GM23338 (cell line): ENCODE measurements at regions not wholly inside any gene's neighbourhood (a gene's known extent, or its start where the extent isn't known, plus 50 kb on each side); places are given as distances from the start of the nearest gene placed in this dataset.

ENCODE experiments used
- ATAC-seq: fragments of 200-7000 bp; cut with Tn5 transposase; 3 replicates; pipeline ENCODE4 v1.9.1; 2020
- DNase-seq: peaks from one replicate; pipeline ENCODE4 v3.0.0-alpha.2; 2015; ENCODE audit warnings: low spot score
- H2AFZ ChIP-seq: fragments of 200-600 bp; sonication (generic); 2 replicates; pipeline ENCODE4 v1.8.0; 2016; ENCODE audit warnings: antibody characterized with exemption, mild to moderate bottlenecking, moderate library complexity
- H3F3A ChIP-seq: fragments of 200-600 bp; sonication (generic); replicated peaks from 2 replicates; pipeline ENCODE4 v1.8.0; 2017; ENCODE audit warnings: antibody characterized with exemption, mixed run types, low read depth
- H3K27ac ChIP-seq: fragments of 200-600 bp; sonication (generic); 2 replicates; pipeline ENCODE4 v1.6.1; 2016; ENCODE audit warnings: low read depth
- H3K27me3 ChIP-seq: fragments of 200-600 bp; sonication (generic); 2 replicates; pipeline ENCODE4 v1.8.0; 2016; ENCODE audit warnings: mild to moderate bottlenecking, mixed run types, moderate library complexity; ENCODE audit not compliant: insufficient read depth
- H3K36me3 ChIP-seq: fragments of 200-600 bp; sonication (generic); 2 replicates; pipeline ENCODE4 v1.8.0; 2016; ENCODE audit warnings: mild to moderate bottlenecking; ENCODE audit not compliant: insufficient read depth
- H3K4me1 ChIP-seq: fragments of 200-600 bp; sonication (generic); 2 replicates; pipeline ENCODE4 v1.8.0; 2016; ENCODE audit warnings: mild to moderate bottlenecking, moderate library complexity; ENCODE audit not compliant: insufficient read depth
- H3K4me2 ChIP-seq: fragments of 200-600 bp; sonication (generic); 2 replicates; pipeline ENCODE4 v1.7.1; 2017; ENCODE audit warnings: mixed run types
- H3K4me3 ChIP-seq: fragments of 200-600 bp; sonication (generic); 2 replicates; pipeline ENCODE4 v1.6.1; 2016; ENCODE audit warnings: mixed run types
- H3K79me2 ChIP-seq: fragments of 200-600 bp; sonication (generic); replicated peaks from 2 replicates; pipeline ENCODE4 v1.8.0; 2017; ENCODE audit warnings: mild to moderate bottlenecking; ENCODE audit not compliant: insufficient read depth
- H3K9me2 ChIP-seq: fragments of 200-600 bp; sonication (generic); 2 replicates; pipeline ENCODE4 v1.8.0; 2017; ENCODE audit not compliant: insufficient read depth
- H4K20me1 ChIP-seq: fragments of 200-600 bp; sonication (generic); replicated peaks from 2 replicates; pipeline ENCODE4 v1.8.0; 2017; ENCODE audit warnings: mild to moderate bottlenecking; ENCODE audit not compliant: insufficient read depth
- H3K27ac Mint-ChIP-seq: 2 replicates; pipeline ENCODE4 v1.8.0; 2020; ENCODE audit warnings: inconsistent platforms, mild to moderate bottlenecking, moderate library complexity, mixed read lengths
- H3K27me3 Mint-ChIP-seq: 3 replicates; pipeline ENCODE4 v1.8.0; 2022; ENCODE audit warnings: low read depth, mild to moderate bottlenecking, moderate library complexity, mixed read lengths, inconsistent platforms; ENCODE audit not compliant: insufficient read depth, poor library complexity
- H3K36me3 Mint-ChIP-seq: 3 replicates; pipeline ENCODE4 v1.8.0; 2021; ENCODE audit warnings: low read depth, mild to moderate bottlenecking, inconsistent platforms, moderate library complexity, mixed read lengths
- H3K4me1 Mint-ChIP-seq: 3 replicates; pipeline ENCODE4 v1.8.0; 2020; ENCODE audit warnings: mild to moderate bottlenecking, inconsistent platforms, mixed read lengths
- H3K4me3 Mint-ChIP-seq: 3 replicates; pipeline ENCODE4 v1.8.0; 2021; ENCODE audit warnings: moderate library complexity, mild to moderate bottlenecking, inconsistent platforms, mixed read lengths
- H3K9me3 Mint-ChIP-seq: 3 replicates; pipeline ENCODE4 v1.8.0; 2020; ENCODE audit warnings: moderate library complexity, mild to moderate bottlenecking, inconsistent platforms, mixed read lengths
- CREB1 ChIP-seq: fragments of 250-450 bp; sonication (Bioruptor Pico); IDR thresholded peaks from 2 replicates; pipeline ENCODE4 v1.5.0; 2020; ENCODE audit warnings: low read depth, mild to moderate bottlenecking, moderate library complexity
- EZH2 ChIP-seq: fragments of 200-600 bp; sonication (generic); IDR thresholded peaks from one replicate; pipeline ENCODE4 v1.8.0; 2017; ENCODE audit warnings: antibody characterized with exemption, mild to moderate bottlenecking, low read depth; ENCODE audit not compliant: unreplicated experiment
- EZH2phosphoT487 ChIP-seq: fragments of 200-600 bp; sonication (generic); IDR thresholded peaks from one replicate; pipeline ENCODE4 v1.8.1; 2018; ENCODE audit warnings: antibody characterized with exemption; ENCODE audit not compliant: unreplicated experiment
- JUNB ChIP-seq: IDR thresholded peaks from one replicate; pipeline ENCODE4 v1.6.1; 2016; ENCODE audit warnings: antibody characterized with exemption; ENCODE audit not compliant: unreplicated experiment
- NANOG ChIP-seq: IDR thresholded peaks from 2 replicates; pipeline ENCODE4 v1.6.1; 2016; ENCODE audit warnings: antibody characterized with exemption, borderline replicate concordance
- POLR2AphosphoS5 ChIP-seq: IDR thresholded peaks from 2 replicates; pipeline ENCODE4 v1.6.1; 2016; ENCODE audit warnings: antibody characterized with exemption, low read depth
- ZNF114 ChIP-seq: fragments of 250-450 bp; sonication (Bioruptor Pico); IDR thresholded peaks from 2 replicates; pipeline ENCODE4 v1.5.0; 2020; ENCODE audit warnings: mild to moderate bottlenecking, moderate library complexity
- ZNF331 ChIP-seq: fragments of 250-450 bp; sonication (Bioruptor Pico); IDR thresholded peaks from 2 replicates; pipeline ENCODE4 v1.5.0; 2020; ENCODE audit warnings: low read depth, mild to moderate bottlenecking, moderate library complexity
- TF ChIP-seq, protein P1 (sequence below): IDR thresholded peaks from 2 replicates; pipeline ENCODE4 v1.6.1; 2016; ENCODE audit warnings: antibody characterized with exemption
- TF ChIP-seq, protein P2 (sequence below), 2 experiments: fragments of 200-600 bp in 1 of 2; sonication (generic) in 1 of 2; conservative IDR thresholded peaks; 2 replicates each; pipeline versions ENCODE4 v1.5.1 to v1.6.1; 2016 to 2017; ENCODE audit warnings: antibody characterized with exemption in 2 of 2, low read depth in 2 of 2, mild to moderate bottlenecking in 2 of 2, moderate library complexity in 1 of 2
- TF ChIP-seq, protein P3 (sequence below): fragments of 250-450 bp; sonication (Bioruptor Pico); IDR thresholded peaks from 2 replicates; pipeline ENCODE4 v1.5.0; 2020; ENCODE audit warnings: mild to moderate bottlenecking, moderate library complexity
- TF ChIP-seq, protein P4 (sequence below): IDR thresholded peaks from one replicate; pipeline ENCODE4 v1.6.1; 2018; ENCODE audit warnings: antibody characterized with exemption; ENCODE audit not compliant: unreplicated experiment

DNA sequence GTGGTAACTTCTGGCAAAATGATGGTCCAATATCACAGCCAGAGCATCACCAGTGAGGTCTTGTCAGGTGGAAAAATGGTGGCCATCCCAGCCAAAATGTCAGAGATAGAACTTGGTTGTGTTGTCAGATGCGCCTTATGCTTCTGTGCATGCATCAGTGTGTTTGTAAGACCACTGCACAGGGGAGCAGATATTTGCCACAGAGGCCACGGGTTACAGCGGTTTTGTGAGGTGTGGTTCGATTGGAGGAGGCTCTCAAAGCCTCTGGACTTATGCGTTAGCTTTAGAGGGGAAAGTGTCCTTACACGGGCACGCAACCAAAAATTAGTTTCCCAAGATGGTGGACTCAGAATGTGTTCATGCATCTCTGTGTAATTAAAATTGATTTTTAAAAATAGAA is 243.8 kb downstream of the ADGRD1 start:
- no peak overlapping the region for H3K27ac ChIP-seq
- no peaks in the 10 kb centered on the region for H3F3A ChIP-seq
- no peaks in the 10 kb centered on the region for H3K36me3 ChIP-seq
- H3K9me2 ChIP-seq: peaks cover 11% of the 10 kb centered on the region
- H3K4me3 ChIP-seq: no peak overlapping the region
- Mint-ChIP-seq H3K4me3 (no peak overlapping the region), H3K9me3 (peaks cover 23% of the 10 kb centered on the region), H3K36me3 (peaks cover 9% of the 10 kb centered on the region; the same call in 2 of the 3 replicates), H3K27ac (no peak overlapping the region), H3K27me3 (peaks cover 10% of the 10 kb centered on the region), H3K4me1 (no peaks in the 10 kb centered on the region)
- H3K27me3 ChIP-seq: no peaks in the 10 kb centered on the region
- H3K4me2 ChIP-seq: no peak overlapping the region
- no peaks in the 10 kb centered on the region for H3K79me2 ChIP-seq
- H2AFZ ChIP-seq: no peak overlapping the region
- TF ChIP-seq POLR2AphosphoS5 (no peak), ZNF331 (no peak), EZH2phosphoT487 (no peak), NANOG (no peak), CREB1 (no peak), ZNF114 (no peak), JUNB (no peak), EZH2 (no peak)
- TF ChIP-seq, protein P1, sequence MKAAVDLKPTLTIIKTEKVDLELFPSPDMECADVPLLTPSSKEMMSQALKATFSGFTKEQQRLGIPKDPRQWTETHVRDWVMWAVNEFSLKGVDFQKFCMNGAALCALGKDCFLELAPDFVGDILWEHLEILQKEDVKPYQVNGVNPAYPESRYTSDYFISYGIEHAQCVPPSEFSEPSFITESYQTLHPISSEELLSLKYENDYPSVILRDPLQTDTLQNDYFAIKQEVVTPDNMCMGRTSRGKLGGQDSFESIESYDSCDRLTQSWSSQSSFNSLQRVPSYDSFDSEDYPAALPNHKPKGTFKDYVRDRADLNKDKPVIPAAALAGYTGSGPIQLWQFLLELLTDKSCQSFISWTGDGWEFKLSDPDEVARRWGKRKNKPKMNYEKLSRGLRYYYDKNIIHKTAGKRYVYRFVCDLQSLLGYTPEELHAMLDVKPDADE: no peak
- TF ChIP-seq, protein P2, sequence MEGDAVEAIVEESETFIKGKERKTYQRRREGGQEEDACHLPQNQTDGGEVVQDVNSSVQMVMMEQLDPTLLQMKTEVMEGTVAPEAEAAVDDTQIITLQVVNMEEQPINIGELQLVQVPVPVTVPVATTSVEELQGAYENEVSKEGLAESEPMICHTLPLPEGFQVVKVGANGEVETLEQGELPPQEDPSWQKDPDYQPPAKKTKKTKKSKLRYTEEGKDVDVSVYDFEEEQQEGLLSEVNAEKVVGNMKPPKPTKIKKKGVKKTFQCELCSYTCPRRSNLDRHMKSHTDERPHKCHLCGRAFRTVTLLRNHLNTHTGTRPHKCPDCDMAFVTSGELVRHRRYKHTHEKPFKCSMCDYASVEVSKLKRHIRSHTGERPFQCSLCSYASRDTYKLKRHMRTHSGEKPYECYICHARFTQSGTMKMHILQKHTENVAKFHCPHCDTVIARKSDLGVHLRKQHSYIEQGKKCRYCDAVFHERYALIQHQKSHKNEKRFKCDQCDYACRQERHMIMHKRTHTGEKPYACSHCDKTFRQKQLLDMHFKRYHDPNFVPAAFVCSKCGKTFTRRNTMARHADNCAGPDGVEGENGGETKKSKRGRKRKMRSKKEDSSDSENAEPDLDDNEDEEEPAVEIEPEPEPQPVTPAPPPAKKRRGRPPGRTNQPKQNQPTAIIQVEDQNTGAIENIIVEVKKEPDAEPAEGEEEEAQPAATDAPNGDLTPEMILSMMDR (conservative IDR thresholded peaks at IDR 0.05; ENCODE audit: low read depth in 2 of 2): no peak
- TF ChIP-seq, protein P3, sequence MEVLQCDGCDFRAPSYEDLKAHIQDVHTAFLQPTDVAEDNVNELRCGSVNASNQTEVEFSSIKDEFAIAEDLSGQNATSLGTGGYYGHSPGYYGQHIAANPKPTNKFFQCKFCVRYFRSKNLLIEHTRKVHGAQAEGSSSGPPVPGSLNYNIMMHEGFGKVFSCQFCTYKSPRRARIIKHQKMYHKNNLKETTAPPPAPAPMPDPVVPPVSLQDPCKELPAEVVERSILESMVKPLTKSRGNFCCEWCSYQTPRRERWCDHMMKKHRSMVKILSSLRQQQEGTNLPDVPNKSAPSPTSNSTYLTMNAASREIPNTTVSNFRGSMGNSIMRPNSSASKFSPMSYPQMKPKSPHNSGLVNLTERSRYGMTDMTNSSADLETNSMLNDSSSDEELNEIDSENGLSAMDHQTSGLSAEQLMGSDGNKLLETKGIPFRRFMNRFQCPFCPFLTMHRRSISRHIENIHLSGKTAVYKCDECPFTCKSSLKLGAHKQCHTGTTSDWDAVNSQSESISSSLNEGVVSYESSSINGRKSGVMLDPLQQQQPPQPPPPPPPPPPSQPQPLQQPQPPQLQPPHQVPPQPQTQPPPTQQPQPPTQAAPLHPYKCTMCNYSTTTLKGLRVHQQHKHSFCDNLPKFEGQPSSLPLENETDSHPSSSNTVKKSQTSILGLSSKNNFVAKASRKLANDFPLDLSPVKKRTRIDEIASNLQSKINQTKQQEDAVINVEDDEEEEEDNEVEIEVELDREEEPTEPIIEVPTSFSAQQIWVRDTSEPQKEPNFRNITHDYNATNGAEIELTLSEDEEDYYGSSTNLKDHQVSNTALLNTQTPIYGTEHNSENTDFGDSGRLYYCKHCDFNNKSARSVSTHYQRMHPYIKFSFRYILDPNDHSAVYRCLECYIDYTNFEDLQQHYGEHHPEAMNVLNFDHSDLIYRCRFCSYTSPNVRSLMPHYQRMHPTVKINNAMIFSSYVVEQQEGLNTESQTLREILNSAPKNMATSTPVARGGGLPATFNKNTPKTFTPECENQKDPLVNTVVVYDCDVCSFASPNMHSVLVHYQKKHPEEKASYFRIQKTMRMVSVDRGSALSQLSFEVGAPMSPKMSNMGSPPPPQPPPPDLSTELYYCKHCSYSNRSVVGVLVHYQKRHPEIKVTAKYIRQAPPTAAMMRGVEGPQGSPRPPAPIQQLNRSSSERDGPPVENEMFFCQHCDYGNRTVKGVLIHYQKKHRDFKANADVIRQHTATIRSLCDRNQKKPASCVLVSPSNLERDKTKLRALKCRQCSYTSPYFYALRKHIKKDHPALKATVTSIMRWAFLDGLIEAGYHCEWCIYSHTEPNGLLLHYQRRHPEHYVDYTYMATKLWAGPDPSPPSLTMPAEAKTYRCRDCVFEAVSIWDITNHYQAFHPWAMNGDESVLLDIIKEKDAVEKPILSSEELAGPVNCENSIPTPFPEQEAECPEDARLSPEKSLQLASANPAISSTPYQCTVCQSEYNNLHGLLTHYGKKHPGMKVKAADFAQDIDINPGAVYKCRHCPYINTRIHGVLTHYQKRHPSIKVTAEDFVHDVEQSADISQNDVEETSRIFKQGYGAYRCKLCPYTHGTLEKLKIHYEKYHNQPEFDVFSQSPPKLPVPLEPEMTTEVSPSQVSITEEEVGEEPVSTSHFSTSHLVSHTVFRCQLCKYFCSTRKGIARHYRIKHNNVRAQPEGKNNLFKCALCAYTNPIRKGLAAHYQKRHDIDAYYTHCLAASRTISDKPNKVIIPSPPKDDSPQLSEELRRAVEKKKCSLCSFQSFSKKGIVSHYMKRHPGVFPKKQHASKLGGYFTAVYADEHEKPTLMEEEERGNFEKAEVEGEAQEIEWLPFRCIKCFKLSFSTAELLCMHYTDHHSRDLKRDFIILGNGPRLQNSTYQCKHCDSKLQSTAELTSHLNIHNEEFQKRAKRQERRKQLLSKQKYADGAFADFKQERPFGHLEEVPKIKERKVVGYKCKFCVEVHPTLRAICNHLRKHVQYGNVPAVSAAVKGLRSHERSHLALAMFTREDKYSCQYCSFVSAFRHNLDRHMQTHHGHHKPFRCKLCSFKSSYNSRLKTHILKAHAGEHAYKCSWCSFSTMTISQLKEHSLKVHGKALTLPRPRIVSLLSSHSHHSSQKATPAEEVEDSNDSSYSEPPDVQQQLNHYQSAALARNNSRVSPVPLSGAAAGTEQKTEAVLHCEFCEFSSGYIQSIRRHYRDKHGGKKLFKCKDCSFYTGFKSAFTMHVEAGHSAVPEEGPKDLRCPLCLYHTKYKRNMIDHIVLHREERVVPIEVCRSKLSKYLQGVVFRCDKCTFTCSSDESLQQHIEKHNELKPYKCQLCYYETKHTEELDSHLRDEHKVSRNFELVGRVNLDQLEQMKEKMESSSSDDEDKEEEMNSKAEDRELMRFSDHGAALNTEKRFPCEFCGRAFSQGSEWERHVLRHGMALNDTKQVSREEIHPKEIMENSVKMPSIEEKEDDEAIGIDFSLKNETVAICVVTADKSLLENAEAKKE (CRISPR knock-in tag): no peak
- TF ChIP-seq, protein P4, sequence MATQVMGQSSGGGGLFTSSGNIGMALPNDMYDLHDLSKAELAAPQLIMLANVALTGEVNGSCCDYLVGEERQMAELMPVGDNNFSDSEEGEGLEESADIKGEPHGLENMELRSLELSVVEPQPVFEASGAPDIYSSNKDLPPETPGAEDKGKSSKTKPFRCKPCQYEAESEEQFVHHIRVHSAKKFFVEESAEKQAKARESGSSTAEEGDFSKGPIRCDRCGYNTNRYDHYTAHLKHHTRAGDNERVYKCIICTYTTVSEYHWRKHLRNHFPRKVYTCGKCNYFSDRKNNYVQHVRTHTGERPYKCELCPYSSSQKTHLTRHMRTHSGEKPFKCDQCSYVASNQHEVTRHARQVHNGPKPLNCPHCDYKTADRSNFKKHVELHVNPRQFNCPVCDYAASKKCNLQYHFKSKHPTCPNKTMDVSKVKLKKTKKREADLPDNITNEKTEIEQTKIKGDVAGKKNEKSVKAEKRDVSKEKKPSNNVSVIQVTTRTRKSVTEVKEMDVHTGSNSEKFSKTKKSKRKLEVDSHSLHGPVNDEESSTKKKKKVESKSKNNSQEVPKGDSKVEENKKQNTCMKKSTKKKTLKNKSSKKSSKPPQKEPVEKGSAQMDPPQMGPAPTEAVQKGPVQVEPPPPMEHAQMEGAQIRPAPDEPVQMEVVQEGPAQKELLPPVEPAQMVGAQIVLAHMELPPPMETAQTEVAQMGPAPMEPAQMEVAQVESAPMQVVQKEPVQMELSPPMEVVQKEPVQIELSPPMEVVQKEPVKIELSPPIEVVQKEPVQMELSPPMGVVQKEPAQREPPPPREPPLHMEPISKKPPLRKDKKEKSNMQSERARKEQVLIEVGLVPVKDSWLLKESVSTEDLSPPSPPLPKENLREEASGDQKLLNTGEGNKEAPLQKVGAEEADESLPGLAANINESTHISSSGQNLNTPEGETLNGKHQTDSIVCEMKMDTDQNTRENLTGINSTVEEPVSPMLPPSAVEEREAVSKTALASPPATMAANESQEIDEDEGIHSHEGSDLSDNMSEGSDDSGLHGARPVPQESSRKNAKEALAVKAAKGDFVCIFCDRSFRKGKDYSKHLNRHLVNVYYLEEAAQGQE: no peak
- ATAC-seq: no peak
- H3K4me1 ChIP-seq: no peaks in the 10 kb centered on the region
- no peaks in the 10 kb centered on the region for H4K20me1 ChIP-seq
- DNase-seq: no peak
